GM21367 (cell line): ENCODE measurements at regions not wholly inside any gene's neighbourhood (a gene's known extent, or its start where the extent isn't known, plus 50 kb on each side); places are given as distances from the start of the nearest gene placed in this dataset.

Source experiments
- ATAC-seq: cut with Tn5 transposase; IDR thresholded peaks from one replicate; pipeline ENCODE4 v1.9.1; 2021; ENCODE audit not compliant: unreplicated experiment

- no peak for ATAC-seq
Measured at GRCh38 chr9:116094846-116095245, 58.7 kb upstream of the PAPPA start.

DNA sequence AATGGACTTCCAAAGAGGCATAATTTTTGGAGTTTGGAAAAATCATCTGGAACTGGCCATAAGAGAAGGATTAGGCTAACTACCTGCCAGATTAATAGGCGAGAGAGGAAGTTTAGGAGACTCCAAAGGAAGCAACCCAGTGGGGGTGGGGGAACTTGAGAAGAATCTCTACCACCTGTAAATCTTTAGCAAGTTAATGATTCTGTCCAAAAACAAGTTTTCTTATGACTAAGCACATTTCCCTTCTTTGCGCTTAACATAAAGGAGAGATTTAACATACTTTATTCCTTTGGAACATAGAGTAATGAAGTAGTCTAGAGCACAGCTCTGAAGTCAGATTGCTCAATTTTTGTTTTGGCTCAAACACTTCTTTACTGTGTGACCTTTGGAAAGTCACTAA, 58.2 kb upstream of the PAPPA start:
- ATAC-seq, result no peak

- no peak for ATAC-seq
Measured at GRCh38 chr9:116096046-116096445, 57.5 kb upstream of the PAPPA start.

- ATAC-seq, result no peak
Measured at GRCh38 chr9:116096853-116097252, 56.7 kb upstream of the PAPPA start.

GRCh38 chr9:116098476-116098875, 55.1 kb upstream of the PAPPA start:
- ATAC-seq, result no peak

- ATAC-seq, result no peak
Measured at GRCh38 chr9:116099821-116100220, 53.8 kb upstream of the PAPPA start.

- ATAC-seq, result no peak
Measured at GRCh38 chr9:116100711-116101121, 52.9 kb upstream of the PAPPA start.

DNA sequence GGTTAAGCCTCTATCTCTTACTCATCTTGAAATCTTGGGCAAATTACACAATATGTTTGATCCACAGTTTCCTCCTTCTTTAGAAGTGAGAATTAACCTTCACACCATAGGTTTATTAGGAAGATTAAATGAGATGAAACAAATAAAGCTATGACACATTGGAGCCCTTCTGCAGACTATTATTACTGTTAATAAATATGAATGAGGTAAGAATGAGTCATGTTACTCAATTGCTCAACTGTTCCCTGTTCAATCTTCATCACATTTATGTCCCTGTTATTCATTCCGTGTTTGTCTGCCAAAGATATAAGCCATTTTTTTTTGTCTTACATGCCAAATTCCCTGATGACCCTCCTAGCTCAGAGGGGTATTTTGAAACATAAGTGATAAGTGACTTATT, 52.1 kb upstream of the PAPPA start:
- ATAC-seq, result no peak

DNA sequence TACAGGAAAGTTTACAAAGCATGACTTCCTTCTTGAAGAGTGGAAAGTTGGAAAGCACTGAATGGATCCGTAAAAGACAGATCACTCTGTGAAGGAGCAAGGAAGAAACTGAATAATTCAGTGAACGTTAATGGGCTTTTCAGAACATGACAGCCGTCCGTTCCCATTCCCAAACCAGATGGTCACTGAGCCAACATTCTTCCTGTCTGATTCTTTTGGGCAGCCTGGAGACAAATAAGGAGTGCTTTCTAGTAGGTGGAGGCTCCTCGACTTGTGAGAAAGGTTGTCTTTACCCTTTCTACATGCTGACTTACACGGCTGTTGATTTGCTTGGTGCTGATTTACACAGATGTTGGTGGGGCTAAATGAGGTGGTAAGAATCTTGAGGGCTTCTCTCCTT, 51.0 kb upstream of the PAPPA start:
- no peak for ATAC-seq
